GM18507 (cell line): ENCODE measurements at regions not wholly inside any gene's neighbourhood (a gene's known extent, or its start where the extent isn't known, plus 50 kb on each side); places are given as distances from the start of the nearest gene placed in this dataset.

Experiments used
- DNase-seq: peaks from one replicate; pipeline ENCODE4 v3.0.0; 2011; ENCODE audit warnings: low read depth; ENCODE audit not compliant: insufficient read length; ENCODE audit errors: extremely low spot score
- FAIRE-seq: peaks from 2 replicates; lab custom pipeline; 2011; peaks lifted over from hg19 to GRCh38; lab: Jason Lieb, UNC

GRCh38 chr13:39888865-39889810 lies 233.7 kb downstream of the COG6 start:
- FAIRE-seq (no peak), DNase-seq (no peak)

GRCh38 chr13:39890537-39890936 lies 235.1 kb downstream of the COG6 start:
- DNase-seq (no peak), FAIRE-seq (no peak)

DNA sequence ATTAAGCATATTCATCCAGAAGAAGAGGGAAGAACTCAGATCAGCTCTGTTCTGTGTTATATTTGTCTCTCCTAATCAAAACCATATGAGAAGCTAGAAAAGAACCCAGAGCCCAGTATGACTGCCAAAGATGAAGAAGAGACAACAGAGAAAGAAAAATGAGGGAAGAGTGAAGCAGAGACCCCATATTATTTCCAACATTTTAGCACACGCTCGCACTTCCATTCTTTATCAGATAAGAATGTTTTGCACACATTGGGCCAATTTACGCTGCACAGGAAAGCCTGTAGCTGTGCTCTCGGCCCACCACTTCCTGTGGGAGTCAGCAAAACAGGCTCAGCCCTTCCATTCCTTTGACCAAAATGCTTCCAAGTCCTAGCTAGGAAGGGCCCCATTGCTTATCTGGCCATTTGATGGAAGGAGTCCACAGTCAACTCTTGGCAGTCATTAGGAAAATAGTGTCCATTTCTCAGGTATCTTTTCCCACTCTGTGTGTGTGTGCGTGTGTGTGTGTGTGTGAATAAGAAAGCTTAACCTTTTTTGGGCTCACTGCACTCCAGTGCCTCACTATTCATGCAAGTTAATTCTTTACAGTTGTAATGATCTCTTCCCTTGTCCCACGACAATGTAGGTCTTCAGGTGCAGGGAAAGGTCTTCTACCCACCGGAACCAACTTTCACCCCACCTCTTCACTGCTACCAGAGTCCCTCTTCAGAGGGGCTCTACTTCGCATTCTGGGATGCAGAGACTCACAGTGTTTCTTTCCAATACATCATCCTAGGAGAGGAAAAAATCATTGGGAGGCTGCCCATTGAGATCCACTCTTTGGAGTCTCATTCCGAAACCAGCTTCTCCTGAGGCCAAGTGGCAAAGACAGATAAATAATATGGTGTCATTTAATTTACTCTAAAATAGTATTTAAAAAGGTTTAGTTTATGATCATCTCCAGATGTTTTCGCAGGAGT lies 237.5 kb downstream of the COG6 start:
- no peak for DNase-seq
- FAIRE-seq: no peak

- no peak for FAIRE-seq
- no peak for DNase-seq
Measured at GRCh38 chr13:39893808-39894207, 238.3 kb downstream of the COG6 start.

GRCh38 chr13:39894586-39894985 lies 239.1 kb downstream of the COG6 start:
- DNase-seq: no peak
- no peak for FAIRE-seq

DNA sequence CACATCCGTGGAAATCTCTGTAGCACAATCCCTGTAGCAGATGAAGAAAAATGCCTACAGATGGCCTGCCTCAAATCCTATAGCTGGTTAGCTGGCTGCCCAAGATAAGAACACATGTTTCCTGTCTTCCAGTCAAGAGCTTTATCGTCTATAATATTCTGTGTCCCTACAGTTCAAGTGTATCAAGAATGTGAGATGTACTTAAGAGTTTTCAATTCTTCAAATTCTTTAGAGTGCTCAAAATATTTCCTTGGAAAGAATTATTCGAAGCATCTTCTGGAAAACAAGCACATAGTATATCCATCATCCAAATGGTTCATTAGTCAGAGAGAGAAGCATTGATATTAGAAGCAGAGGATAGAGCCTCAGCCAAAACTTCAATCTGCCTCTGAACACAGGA lies 239.8 kb downstream of the COG6 start:
- no peak for FAIRE-seq
- DNase-seq: no peak

DNA sequence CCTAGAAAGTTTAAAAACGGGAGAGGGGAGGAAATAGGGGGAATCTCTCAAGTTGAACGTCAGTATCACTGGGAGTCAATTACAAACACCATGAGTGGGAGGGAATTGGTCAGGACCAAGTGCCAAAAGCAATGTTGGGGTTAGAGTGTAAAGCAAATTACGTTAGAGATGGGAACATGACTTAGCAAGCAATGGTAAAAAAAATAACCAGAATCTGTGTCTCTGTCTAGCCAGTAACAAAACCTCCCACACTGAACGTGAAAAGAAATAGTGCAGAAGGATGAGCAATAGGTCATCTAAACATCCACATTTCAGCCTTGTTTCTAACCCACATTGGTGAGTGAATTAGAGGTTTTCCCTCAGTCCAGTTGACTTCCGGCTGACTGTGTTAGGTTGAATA lies 242.2 kb downstream of the COG6 start:
- DNase-seq: no peak
- no peak for FAIRE-seq

DNA sequence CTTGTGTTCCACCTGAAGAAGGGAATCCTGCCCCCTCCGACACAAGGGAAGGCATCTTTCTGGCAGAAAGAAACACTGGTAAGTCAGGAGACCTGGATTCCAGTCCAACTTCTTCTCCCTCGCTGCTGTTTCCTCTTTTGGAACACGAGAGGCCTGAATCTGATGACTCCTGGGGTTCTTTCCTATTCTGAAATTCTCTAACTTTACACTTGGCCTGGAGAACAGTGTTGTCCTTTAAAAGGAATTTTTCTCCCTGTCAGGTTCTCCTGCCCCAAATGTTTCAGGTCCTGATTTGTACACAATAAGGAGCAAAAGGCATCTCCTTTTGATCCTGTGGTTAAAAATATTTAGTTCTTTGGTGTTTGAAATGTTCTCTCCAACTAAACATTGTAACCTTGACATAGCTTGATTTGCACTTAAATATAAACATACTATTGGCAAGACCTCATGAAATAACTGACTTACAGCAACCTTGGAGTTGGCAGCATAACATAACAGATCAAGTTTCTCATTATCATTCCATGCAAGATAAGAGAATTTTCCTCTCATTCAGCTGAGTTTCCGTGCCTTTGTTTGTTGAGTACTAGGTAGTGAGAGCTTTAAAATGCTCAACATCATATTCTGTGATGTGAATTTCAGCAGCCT lies 244.8 kb downstream of the COG6 start:
- DNase-seq (no peak), FAIRE-seq (no peak)

- FAIRE-seq: no peak
- DNase-seq: no peak
Measured at GRCh38 chr13:39904959-39905358, 249.5 kb downstream of the COG6 start.

DNA sequence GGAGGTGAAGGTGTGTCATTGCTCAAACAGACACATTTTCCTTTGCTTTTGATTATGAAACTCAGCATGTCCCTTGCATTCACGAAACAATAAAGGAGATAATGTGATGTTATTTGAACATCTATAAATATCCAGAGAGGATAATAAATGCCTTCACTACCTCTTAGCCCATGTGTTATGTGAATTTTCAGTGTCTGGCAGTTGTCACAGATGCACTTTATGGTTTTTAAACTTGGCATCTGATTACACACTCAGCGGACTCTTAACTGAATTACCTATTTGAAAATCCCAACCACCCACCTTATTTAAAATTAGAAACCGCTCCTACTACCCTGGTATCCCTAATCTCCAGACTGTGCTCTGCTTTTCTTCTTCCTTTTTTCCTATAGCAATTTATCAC lies 254.2 kb downstream of the COG6 start:
- FAIRE-seq: no peak

DNA sequence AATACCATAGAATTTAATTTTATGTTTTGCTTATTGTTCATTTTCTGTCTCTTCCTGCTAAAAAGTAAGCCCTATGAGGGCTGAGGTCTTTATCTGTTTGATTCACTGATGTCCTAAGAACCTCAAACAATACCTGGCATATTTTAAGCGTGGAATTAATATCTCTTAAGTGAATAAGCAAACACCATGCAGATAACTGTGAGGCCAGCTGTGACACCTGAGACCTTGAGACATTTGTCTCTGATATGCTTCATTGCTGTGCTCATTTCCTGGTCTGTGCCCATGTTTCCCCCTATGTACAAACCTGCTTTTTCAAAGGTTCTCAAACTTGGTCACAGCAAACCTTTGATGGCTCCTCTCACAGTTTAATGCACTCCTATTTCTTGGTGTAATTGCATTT lies 254.6 kb downstream of the COG6 start:
- FAIRE-seq (no peak), DNase-seq (no peak)

More for the DNA sequence above, 254.2 kb downstream of the COG6 start:
- no peak for DNase-seq

DNA sequence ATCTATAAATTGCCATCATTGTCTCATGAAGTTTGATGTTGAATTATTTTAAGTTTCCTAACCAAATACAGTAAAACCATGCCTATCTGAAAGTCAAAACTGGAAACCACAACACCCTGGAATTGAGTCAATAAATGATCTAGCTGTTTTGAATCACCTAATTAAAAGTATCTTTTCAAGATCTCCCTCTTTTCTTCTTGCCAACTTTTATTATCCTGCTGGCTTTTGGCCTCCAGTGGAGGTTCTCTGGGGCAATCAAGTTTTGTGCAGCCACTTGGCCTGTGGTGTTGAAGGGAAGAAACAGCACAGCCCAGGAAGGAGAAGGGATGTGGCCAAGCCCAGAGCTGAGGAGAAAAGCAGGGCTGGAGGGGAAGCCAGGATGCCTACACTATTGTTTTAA lies 255.4 kb downstream of the COG6 start:
- no peak for FAIRE-seq
- DNase-seq: no peak

DNA sequence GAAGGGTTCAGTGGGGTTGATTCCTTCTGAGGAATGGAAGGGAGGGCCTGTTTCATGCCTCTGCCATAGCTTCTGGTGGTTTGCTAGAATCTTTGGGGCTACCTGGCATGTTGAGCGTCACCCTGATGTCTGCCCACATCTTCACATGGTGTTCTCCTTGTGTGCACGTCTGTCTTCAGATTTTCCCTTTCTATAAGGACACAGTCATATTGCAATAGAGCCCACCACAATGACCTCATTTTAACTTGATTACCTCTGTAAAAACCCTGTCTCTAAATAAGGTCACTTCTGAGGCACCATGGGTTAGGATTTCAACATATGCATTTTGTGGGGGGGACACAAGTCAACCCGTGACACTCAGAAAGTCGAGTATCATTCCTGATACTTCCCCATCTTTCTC lies 257.9 kb downstream of the COG6 start:
- DNase-seq: no peak
- no peak for FAIRE-seq

- DNase-seq: no peak
- FAIRE-seq: no peak
Measured at GRCh38 chr13:39913928-39914327, 258.5 kb downstream of the COG6 start.

DNA sequence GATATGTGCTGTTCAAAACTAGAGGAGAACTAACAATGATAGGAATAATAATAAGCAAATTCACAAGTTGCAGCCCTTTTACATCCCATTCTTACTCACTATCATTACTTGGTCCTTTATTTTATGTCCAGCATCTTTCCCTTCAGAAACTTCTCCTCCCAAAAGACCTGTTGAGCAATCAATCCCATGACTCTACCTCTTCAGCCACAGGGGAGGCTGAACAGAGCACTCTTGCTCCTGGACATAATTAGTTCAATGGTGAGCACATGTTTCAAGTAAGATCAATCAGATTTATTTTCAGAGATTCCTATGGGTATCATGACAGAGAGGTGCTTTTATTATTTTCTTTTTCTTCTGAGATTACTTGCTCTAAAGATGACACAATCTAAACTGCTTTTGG lies 260.0 kb downstream of the COG6 start:
- FAIRE-seq: no peak
- no peak for DNase-seq

DNA sequence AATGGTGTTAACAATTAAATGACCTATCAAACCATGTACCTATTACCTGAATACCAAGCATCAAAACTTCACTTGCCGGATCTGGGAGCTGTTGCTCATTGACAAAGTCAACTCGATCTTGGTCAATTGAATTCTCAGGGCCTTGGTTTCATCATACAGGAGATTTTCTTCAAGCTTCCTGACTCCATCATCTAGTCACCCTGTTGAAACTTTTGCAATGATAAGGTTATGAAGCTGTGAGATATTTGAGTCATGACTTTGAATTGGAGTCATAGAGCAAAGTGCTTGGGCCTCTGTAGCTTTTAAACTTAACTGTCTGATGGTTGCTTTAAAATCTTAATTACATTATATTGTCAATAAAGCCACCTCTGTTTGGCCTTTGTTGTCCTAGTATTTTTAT lies 260.9 kb downstream of the COG6 start:
- DNase-seq (no peak), FAIRE-seq (no peak)

- no peak for FAIRE-seq
- DNase-seq: no peak
Measured at GRCh38 chr13:39918620-39919236, 263.3 kb downstream of the COG6 start.

- DNase-seq: no peak
- no peak for FAIRE-seq
Measured at GRCh38 chr13:39920613-39921012, 265.2 kb downstream of the COG6 start.

DNA sequence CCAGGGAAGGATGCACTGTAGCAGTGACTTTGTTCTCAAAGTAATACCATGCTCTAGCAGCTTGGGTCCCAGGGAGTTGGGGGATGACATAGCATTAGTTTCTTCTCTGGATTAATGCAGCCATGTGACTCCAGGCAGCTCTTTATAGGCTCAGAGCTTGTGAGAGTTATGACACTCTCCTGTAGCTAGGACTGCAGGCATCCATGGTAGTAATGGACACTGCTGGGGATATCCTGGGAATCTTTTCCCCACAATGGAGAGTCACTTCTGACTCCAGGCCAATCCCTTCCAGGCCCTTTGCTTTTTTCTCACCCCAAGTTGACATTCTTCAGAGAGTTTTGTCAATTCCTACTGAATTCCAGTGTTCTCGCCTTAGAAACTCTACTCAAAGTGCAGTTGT lies 270.9 kb downstream of the COG6 start:
- DNase-seq: no peak
- no peak for FAIRE-seq

DNA sequence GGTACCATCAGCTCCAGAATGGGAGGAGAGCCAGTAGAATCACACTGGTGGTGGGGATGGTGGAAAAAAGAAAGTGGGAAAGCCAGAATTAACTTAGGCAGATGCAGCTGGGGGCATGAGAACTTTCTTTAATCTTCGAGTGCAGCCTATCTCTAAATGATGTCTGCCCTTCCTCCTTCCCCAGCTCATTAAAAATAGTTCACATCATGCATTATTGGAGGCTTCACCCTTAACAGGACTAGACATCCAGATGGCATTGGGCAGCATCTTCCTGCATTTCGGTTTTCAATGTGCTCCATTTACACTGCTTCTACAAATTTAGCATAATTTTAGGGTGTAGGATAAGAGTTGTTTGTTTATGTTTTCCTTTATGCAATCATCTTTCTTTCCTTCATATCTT lies 272.8 kb downstream of the COG6 start:
- FAIRE-seq: no peak
- no peak for DNase-seq
